Transverse colon (tissue), 4 donors: ENCODE measurements at regions not wholly inside any gene's neighbourhood (a gene's known extent, or its start where the extent isn't known, plus 50 kb on each side); places are given as distances from the start of the nearest gene placed in this dataset.

Experiments used
- DNase-seq: peaks from one replicate; pipeline ENCODE4 v3.0.0-alpha.2; 2019
- H3K27ac ChIP-seq, 4 donors: fragments of 200-600 bp; sonication (generic); 2 replicates each; pipeline ENCODE4 v1.5.1; 2016 to 2018; ENCODE audit warnings: inconsistent platforms in 4 of 4
- H3K27me3 ChIP-seq: fragments of 200-600 bp; sonication (generic); 2 replicates; pipeline ENCODE4 v1.5.1; 2017; ENCODE audit warnings: inconsistent platforms
- H3K36me3 ChIP-seq, 4 donors: fragments of 200-600 bp; sonication (generic); 2 replicates each; pipeline ENCODE4 v1.5.1; 2017 to 2019; ENCODE audit warnings: inconsistent platforms in 4 of 4
- H3K4me1 ChIP-seq, 4 donors: fragments of 200-600 bp; sonication (generic); 2 replicates each; pipeline ENCODE4 v1.5.1; 2017 to 2020; ENCODE audit warnings: inconsistent platforms in 4 of 4
- H3K4me3 ChIP-seq, 4 donors: fragments of 200-600 bp; sonication (generic); 1 replicate in 1 of 4; 2 replicates in 3 of 4; pipeline versions ENCODE4 v1.5.1 to v1.6.1; 2017 to 2019; ENCODE audit warnings: inconsistent platforms in 4 of 4
- H3K9me3 ChIP-seq, 2 donors: fragments of 200-600 bp; sonication (generic); 2 replicates each; pipeline ENCODE4 v1.5.1; 2017 to 2019; ENCODE audit warnings: inconsistent platforms in 2 of 2
- CTCF ChIP-seq, 5 experiments: fragments of 200-600 bp in 3 of 5; fragments of 450-650 bp in 2 of 5; sonication (generic) in 3 of 5; IDR thresholded peaks; 1 replicate in 2 of 5; 2 replicates in 3 of 5; pipeline ENCODE4 v1.5.1; 2016 to 2017; ENCODE audit warnings: antibody characterized with exemption in 5 of 5, inconsistent platforms in 3 of 5, mild to moderate bottlenecking in 2 of 5, moderate library complexity in 1 of 5
- EP300 ChIP-seq: sonication (generic); formaldehyde crosslinking; IDR thresholded peaks from one replicate; pipeline ENCODE4 v1.6.1; 2017; ENCODE audit warnings: antibody characterized with exemption, low read depth
- POLR2A ChIP-seq: fragments of 450-650 bp; IDR thresholded peaks from one replicate; pipeline ENCODE4 v1.6.1; 2016; ENCODE audit warnings: antibody characterized with exemption, mild to moderate bottlenecking, moderate library complexity
- POLR2AphosphoS5 ChIP-seq, 3 donors: sonication (generic); formaldehyde crosslinking; IDR thresholded peaks; one replicate each; pipeline ENCODE4 v1.6.1; 2016; ENCODE audit warnings: antibody characterized with exemption in 3 of 3
- WGBS, 2 donors: methylation state at CpG; one replicate each; pipeline ENCODE4 v1.1.5; 2018; ENCODE audit warnings: low coverage in 1 of 2; 5-methylcytosine and 5-hydroxymethylcytosine counted together
- in situ Hi-C, 4 donors: fragments of 200-750 bp; cut with MboI; loops; one replicate each; pipeline versions ENCODE4 v1.15.0 to v1.15.1; 2017; ENCODE audit warnings: low sequenced_read_pairs in 3 of 4, low pct_ligation_motif_present in 1 of 4, low pct_unique_long_range_greater_than_20kb in 1 of 4
- intact Hi-C: fragments of 100-400 bp; cut with DNase I; formaldehyde crosslinking; loops from one replicate; pipeline ENCODE4 v1.15.1; 2023; ENCODE audit warnings: low total_unique reads

- H3K27ac ChIP-seq, result no peak overlapping the region
- DNase-seq, result no peak
- in situ Hi-C loops, result no loop called here
- no peaks in the 10 kb centered on the region for H3K4me1 ChIP-seq
- intact Hi-C loops, result no loop called here
- no peak overlapping the region for H3K4me3 ChIP-seq
- H3K36me3 ChIP-seq, result no peaks in the 10 kb centered on the region
- H3K9me3 ChIP-seq, result no peaks in the 10 kb centered on the region
- TF ChIP-seq POLR2AphosphoS5 (IDR thresholded peaks at IDR 0.05) (no peak), CTCF (IDR thresholded peaks at IDR 0.05) (no peak), EP300 (no peak)
- no peaks in the 10 kb centered on the region for H3K27me3 ChIP-seq
- WGBS, 2 donors, result 63 to 85% methylated on average over 1 to 2 of the region's 2 CpGs
Measured at GRCh38 chr7:29623973-29624372, 60.3 kb downstream of the PRR15 start.

GRCh38 chr7:29626730-29627129 lies 63.1 kb downstream of the PRR15 start:
- Histone ChIP-seq H3K4me3 (no peak overlapping the region), H3K27me3 (no peaks in the 10 kb centered on the region), H3K36me3 (no peaks in the 10 kb centered on the region), H3K4me1 (no peaks in the 10 kb centered on the region), H3K9me3 (no peaks in the 10 kb centered on the region), H3K27ac (no peak overlapping the region)
- intact Hi-C loops, result no loop called here
- TF ChIP-seq CTCF (IDR thresholded peaks at IDR 0.05) (no peak), POLR2AphosphoS5 (IDR thresholded peaks at IDR 0.05) (no peak), EP300 (no peak), POLR2A (no peak)
- no peak for DNase-seq
- 63 to 71% methylated on average over 2 of the region's 2 CpGs for WGBS, 2 donors
- in situ Hi-C loops, result loop anchor here in 3 of 4 donors (25.0 kb wide), 2 partner anchors 286 to 436 kb away; no protein-coding TSS in a partner anchor

- whole genome bisulfite sequencing, 2 donors, result 71% methylated on average over 2 of the region's 2 CpGs; no CpG with 5 or more reads in 1 of the 2 donors
- Histone ChIP-seq H3K4me3 (no peak overlapping the region), H3K27ac (no peak overlapping the region), H3K27me3 (no peaks in the 10 kb centered on the region), H3K36me3 (no peaks in the 10 kb centered on the region), H3K9me3 (no peaks in the 10 kb centered on the region), H3K4me1 (no peaks in the 10 kb centered on the region)
- intact Hi-C loops, result no loop called here
- in situ Hi-C loops, result loop anchor here in 3 of 4 donors (25.0 kb wide), 2 partner anchors 285 to 435 kb away; no protein-coding TSS in a partner anchor
- no peak for DNase-seq
- TF ChIP-seq CTCF (IDR thresholded peaks at IDR 0.05) (no peak), POLR2AphosphoS5 (IDR thresholded peaks at IDR 0.05) (no peak), EP300 (no peak), POLR2A (no peak)
Measured at GRCh38 chr7:29627631-29628030, 64.0 kb downstream of the PRR15 start.

DNA sequence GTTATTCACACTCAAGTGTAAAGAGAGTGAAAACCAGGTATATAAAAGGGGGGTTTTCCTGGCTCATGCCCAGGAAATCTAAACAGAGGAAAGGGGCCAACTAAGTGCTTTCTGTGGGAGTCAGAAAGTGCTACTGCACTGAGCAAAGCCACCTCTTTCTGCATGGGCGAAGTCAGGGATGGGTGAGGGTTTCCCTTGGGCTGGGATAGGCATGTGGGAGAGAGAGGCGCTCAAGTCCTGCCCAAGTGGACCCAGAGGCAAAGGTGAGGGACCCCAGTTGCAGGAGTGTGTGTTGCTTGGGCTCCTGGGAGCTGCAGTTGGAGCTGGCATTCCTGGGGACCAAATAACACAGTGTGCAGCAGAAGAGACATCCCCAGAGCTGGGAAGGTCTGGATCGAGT lies 65.9 kb downstream of the PRR15 start:
- Histone ChIP-seq H3K27me3 (no peaks in the 10 kb centered on the region), H3K36me3 (no peaks in the 10 kb centered on the region), H3K9me3 (no peaks in the 10 kb centered on the region), H3K4me3 (no peak overlapping the region), H3K27ac (no peak overlapping the region), H3K4me1 (no peaks in the 10 kb centered on the region)
- TF ChIP-seq POLR2A (no peak), CTCF (IDR thresholded peaks at IDR 0.05) (no peak), EP300 (no peak), POLR2AphosphoS5 (IDR thresholded peaks at IDR 0.05) (no peak)
- 83 to 90% methylated on average over 1 to 3 of the region's 3 CpGs for WGBS, 2 donors
- DNase-seq, result no peak
- intact Hi-C loops, result no loop called here
- in situ Hi-C loops, result loop anchor here in 3 of 4 donors (25.0 kb wide), 2 partner anchors 283 to 433 kb away; no protein-coding TSS in a partner anchor
